Lower leg skin (tissue), 3 donors: ENCODE measurements at regions not wholly inside any gene's neighbourhood (a gene's known extent, or its start where the extent isn't known, plus 50 kb on each side); places are given as distances from the start of the nearest gene placed in this dataset.
A peak's percentile ranks its signal among the peaks of the same experiment; 100 is the strongest.
"Not testable (repeated sequence)": the region's sequence is repeated elsewhere in the genome, so short reads cannot be mapped to it uniquely, and the experiment has no call there.

Experiments
- DNase-seq, 2 donors: peaks; one replicate each; pipeline ENCODE4 v3.0.0-alpha.2; 2019; ENCODE audit warnings: low spot score in 2 of 2
- H3K4me3 ChIP-seq: fragments of 200-600 bp; sonication (generic); 2 replicates; pipeline ENCODE4 v1.5.1; 2017; ENCODE audit warnings: mild to moderate bottlenecking, low read depth; ENCODE audit not compliant: poor library complexity, severe bottlenecking
- WGBS, 2 donors: methylation state at CpG; one replicate each; pipeline ENCODE4 v1.1.5; 2018; 5-methylcytosine and 5-hydroxymethylcytosine counted together
- intact Hi-C: fragments of 100-400 bp; cut with DNase I; formaldehyde crosslinking; loops from one replicate; pipeline ENCODE4 v1.15.0; 2023; ENCODE audit warnings: low total_unique reads

GRCh38 chr21:9302246-9302645, 1219.1 kb upstream of the TPTE start:
- H3K4me3 ChIP-seq, intact Hi-C loops: not testable (repeated sequence)
- peak in 1 of 2 donors; percentile 64 for DNase-seq
- 59 to 68% methylated on average over 5 of the region's 5 CpGs for WGBS, 2 donors
